COR-L47 (cell line): ENCODE measurements at regions not wholly inside any gene's neighbourhood (a gene's known extent, or its start where the extent isn't known, plus 50 kb on each side); places are given as distances from the start of the nearest gene placed in this dataset.

Experiments used
- DNase-seq: peaks from one replicate; lab custom pipeline; 2025; lab: John Stamatoyannopoulos, UW

- no peak for DNase-seq
Measured at GRCh38 chr12:124458220-124458991, 109.0 kb downstream of the NCOR2 start.

DNA sequence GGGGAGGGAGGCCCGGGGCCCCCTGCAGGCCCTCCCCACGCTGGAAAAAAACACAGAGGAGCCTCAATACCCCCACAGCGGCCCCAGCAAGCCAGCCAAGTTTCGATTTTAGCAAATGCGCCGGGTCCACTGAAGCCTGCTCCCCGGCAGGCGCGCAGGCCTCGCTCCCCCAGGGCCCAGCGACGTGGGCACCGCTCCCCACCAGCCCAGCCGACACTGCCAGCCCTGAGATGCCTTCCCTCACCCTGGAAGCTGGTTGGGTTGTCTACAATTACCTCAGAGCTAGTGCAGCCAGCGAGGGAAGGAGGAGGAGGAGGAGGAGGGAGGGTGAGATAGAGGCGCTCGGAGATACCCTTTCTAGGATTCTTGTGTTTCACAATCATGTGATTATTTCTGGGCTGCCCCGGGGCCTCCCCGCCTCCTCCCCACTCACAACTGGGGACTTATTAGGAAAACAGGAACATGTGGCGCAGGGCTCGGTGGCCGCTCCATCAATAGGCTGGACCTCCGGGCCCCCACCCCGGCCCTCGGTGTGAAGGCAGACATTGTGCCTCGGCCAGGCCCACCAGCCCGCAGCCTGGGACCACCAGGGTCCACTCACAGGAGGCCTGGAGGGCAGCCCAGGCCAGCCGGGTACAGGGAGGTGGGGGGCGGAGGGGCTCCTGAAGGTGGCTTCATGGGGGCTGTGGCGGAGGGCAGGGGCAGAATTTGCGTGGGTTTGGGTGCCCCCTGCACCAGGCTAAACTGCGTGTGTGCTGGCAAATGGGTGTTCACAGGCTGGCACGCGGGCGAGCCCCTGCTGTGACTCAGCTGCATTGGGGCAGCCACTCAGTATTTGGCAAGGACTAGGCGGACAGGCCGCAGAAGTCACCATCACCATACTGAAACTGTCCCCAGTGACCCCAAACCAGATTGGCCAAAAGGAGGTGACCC is 109.9 kb downstream of the NCOR2 start:
- no peak for DNase-seq

DNA sequence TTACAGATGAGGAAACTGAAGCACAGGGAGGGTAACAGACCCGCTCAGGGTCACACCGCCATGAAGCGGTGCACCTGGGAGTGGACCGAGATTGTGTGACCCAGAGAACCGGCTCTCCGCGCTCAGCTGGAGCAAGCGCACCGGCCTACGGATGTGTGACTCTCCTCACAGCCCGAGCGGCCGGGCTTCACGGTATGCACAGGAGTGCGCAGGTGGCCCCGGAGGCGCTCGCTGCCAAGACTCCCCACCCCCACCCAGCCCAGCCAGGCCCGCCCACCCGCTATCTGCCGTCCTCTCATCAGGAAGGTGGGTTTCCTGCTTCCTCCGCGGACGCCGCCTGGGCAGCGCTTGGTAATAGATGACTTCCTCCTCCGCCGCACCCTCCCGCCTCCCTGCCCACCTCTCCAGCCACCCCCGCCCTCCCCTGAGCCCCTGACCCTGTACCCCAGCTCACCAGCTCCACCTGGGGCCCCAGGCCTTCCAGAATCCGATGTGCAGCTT is 110.7 kb downstream of the NCOR2 start:
- DNase-seq: no peak

DNA sequence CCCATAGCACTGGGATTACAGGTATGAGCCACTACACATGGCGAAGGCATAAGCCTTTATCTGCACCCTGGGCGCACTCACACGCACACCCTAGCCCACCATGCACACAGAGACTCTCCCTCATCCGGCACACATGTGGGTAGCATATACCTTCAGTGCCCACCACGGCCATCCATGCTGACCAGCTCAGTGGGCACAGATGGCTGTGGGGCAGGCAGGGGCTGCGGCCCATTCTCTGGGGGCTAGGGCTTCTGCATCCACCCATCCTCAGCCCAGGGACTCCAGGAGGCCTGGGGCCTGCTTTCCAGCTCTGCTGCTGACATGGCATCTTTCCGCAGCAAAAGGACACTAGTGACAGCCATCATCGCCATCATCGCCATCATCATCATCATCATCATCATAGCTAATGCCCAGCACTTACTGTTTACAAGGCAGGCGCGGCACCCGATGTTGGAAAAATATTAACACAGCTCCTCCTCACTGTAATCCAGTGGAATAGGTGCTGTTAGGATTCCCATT is 111.2 kb downstream of the NCOR2 start:
- DNase-seq: no peak

DNA sequence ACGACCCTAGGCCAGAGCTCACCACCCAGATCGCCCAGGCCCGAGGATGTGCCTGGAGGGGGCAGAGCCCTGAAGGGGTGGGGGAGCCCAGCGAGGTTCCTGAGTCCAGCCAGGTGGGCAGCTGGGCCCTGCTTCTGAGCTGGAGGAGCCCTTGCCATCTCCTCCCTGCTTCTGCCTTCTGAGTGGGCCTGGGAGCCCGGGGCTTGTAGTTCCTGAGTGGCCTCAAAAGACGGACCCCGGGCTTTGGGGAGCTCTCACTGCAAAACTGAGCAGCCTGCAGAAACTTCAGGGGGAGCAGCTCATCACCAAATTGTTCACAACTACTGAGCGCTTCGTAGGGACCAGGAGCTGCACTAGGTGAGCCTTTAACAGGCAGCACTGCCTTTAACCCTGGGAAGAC is 112.1 kb downstream of the NCOR2 start:
- DNase-seq: no peak

DNA sequence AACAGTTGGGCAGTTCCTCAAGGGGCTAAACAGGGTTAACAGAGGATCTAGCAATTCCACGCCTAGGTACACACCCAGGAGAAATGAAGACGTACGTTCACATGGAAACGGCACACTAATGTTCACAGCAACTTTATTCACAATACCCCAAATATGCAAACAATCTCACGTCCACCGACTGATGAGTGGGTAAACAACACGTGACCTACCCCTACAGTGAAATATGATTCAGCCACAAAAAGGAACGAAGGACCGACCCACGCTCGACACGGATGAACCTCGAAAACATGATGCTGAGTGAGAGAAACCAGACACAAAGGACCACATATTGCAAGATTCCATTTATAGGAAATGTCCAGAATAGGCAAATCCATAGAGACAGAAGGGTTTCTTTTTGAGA is 112.7 kb downstream of the NCOR2 start:
- no peak for DNase-seq

DNA sequence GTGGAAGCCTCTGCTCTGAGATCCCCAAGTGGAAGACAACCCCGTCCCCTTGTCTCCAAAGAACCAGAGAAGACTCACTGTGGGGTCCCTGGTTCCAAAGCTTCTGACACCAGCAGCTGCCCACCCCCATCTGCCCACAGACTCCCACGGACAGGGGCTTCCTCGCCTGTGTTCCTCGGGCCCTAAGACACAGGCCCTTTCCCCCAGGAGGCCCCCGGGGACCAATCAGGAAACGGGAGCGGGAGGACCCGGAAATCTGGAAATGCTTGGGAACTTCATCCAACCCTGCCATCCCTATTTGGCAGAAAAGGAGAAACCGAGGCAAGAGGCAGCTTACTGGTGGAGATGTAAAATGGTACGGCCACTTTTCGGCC is 113.1 kb downstream of the NCOR2 start:
- no peak for DNase-seq

DNA sequence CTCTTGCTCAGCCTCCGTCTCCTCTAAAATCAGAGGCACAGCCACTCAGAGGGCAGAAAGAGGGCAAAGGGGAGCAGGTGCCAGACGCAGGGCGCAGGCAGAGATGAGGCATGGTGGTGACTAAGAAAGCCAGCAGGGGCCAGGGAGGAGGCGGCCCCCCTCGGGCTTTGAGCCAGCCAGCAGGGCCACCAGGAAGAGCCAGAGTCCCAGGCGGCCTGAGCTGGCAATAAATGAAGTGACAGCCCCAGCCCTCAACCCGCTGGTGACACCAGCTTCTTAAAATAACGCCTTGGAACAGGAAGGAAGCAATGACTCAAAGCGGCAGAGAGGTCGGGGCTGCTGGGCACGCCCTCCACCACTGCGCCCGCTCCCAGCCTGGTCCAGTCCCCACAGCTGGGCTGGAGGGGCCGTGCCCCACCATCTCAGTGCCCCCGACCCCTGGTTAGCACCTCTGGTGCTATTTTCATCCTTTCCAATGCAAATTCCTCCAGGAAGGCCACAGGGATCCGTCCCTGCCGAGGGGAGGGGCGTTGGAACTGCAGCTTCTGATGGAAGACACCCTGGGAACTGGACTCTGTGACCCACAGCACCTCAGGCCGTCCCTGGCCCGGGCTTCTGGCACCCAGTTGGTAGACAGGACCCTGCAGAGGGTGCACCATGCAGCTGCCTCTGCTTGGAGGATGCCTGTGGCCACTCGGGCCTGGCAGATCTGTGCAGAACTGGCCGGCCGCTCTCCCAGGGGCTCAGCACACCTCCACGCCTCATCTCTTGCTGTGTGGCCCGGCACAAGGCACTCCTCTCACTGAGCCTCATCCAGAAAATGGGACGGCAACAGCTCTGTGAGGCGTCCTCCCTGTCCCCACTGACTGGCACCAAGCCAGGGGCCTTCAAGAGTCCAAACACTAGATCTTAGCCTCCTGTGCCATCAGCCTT is 113.7 kb downstream of the NCOR2 start:
- no peak for DNase-seq

GRCh38 chr12:124452576-124453331 is 114.7 kb downstream of the NCOR2 start:
- DNase-seq: no peak

GRCh38 chr12:124451637-124452243 is 115.7 kb downstream of the NCOR2 start:
- no peak for DNase-seq

GRCh38 chr12:124451016-124451415 is 116.4 kb downstream of the NCOR2 start:
- no peak for DNase-seq

GRCh38 chr12:124450376-124450750 is 117.0 kb downstream of the NCOR2 start:
- DNase-seq: no peak

DNA sequence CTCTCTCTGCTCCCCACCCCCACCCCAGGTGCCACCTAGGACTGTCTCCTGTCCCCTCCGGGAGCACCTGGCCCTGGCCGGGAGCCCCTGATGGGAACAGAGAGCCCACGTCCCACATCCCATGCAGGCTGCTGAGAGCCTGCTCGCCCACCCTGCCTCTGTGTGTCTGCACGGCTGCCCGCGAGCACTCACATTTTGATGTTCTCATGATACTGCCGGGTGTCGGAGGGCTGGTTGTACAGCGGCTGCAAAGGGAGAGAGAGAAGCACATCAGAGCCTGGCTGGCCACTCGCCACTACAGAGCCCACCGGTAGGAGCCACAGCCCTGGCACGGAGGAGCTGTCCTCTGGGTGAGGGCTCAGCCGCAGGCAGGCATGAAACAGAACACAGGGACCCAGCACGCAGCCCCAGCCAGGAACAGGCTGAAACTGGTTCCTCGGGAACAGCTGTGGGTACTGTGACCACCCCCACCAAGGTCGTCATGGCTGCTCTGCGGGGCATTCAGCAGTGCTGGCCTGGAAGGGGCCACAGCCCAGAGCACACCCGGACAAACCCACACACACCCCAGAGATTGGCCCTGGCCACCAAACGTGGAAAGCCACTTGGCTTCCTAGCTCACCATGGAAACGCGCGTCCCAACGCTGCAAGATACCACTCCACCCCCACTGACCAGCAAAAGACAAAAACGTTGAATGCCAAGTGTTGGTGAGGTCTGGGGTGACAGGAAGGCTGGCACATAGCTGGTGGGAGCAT is 117.6 kb downstream of the NCOR2 start:
- no peak for DNase-seq

GRCh38 chr12:124448955-124449622 is 118.3 kb downstream of the NCOR2 start:
- no peak for DNase-seq

DNA sequence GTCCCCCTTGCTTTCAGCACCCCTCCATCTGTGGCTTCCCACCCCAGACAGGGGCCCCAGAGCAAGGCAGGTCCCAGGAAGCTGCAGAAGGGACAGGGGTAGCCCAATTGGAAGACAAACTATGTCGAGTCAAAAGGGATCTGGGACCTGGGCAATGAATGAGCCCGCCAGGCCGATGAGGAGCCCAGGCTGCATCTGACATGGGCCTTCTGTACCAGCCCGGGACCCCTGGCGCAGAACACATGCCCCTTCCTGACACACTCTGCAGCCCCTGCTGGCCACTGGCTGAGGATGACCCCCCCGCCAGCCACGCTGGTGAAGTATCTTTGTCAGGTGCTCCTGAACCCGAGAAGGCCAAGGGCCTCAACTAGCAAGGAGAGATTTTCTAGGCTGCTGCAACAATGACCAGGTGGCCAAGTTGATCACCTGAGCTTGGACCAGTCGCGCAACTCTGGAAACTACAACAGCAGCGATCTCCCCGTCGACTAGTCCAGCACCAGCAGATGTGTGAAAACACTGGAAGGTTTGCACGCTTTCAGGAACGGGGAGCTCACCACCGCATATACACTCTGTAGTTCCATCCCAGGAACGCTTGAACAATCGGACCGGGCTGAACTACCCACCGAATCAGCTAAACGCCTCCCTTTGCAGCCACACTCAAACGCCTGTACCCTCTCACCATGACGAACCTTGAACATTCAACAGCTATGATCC is 119.0 kb downstream of the NCOR2 start:
- no peak for DNase-seq

GRCh38 chr12:124446364-124446763 is 121.0 kb downstream of the NCOR2 start:
- DNase-seq: no peak

DNA sequence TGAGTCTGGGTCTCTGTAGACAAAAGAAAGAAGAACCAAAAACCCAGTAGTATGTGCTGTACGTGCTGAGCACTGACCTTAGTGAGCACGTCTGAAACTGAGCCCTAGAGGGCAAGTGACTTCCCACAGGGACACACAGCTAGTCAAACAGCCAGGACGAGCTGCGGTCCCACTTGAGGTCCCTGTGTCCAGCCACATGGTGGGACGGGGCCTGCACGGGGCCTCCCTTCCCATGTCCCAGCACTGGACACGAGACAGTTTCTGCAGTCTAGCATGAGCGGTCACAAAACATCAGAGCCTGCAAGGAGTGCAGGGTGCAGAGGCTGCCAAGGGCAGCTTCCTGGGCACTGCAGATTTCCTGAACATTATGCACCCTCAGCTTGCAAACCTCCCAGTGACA is 121.6 kb downstream of the NCOR2 start:
- no peak for DNase-seq

DNA sequence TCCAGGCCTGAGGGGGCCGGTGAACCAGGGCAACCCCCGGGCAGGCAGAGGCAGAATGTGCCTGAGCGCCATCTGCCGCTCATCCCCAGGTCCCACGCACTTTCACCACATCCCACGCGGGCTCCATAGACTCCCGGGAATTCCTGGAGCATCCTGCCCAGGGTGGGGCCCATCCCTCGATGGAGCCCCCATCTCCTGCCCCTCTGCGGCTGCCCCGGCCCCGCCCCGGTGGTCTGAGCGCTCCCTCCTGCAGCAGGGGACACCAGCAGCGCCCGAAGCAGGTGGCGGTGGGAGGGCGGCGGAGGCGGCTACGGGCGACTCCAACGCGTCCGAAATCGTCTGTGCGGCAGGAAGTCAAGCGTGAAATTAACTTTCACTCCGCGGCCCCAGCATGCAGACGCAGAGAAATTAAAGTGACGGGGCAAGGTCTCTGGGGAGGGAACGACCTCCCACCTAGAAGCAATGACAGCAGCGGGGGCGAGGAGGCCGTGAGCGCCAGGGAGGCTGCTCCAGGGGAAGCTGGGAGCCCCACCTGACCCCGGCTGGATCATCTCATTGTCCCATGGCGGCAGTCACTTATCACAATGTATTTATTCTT is 122.2 kb downstream of the NCOR2 start:
- no peak for DNase-seq
